RWPE1 (cell line): ENCODE measurements at regions not wholly inside any gene's neighbourhood (a gene's known extent, or its start where the extent isn't known, plus 50 kb on each side); places are given as distances from the start of the nearest gene placed in this dataset.
"Not testable (repeated sequence)": the region's sequence is repeated elsewhere in the genome, so short reads cannot be mapped to it uniquely, and the experiment has no call there.

Experiments used
- CTCF ChIA-PET: fragments of 350-600 bp; sonication (Branson Sonifier 250); formaldehyde crosslinking; extraction: SDS; loops from one replicate; lab custom pipeline; 2021; lab: Yijun Ruan, JAX
- POLR2A ChIA-PET: fragments of 400-600 bp; formaldehyde crosslinking; extraction: SDS; loops from one replicate; lab custom pipeline; 2020; ENCODE audit warnings: antibody characterized with exemption; ENCODE audit not compliant: low non-redundant PET; lab: Yijun Ruan, JAX
- DNase-seq: peaks from one replicate; pipeline ENCODE4 v3.0.0; 2012; ENCODE audit warnings: low spot score
- H3K27ac ChIP-seq: fragments of 450-650 bp; 2 replicates; pipeline ENCODE4 v1.5.1; 2017
- TF ChIP-seq, protein P1 (sequence below): fragments of 450-650 bp; conservative IDR thresholded peaks from 2 replicates; pipeline ENCODE4 v1.5.1; 2017; ENCODE audit warnings: low read depth, mild to moderate bottlenecking

DNA sequence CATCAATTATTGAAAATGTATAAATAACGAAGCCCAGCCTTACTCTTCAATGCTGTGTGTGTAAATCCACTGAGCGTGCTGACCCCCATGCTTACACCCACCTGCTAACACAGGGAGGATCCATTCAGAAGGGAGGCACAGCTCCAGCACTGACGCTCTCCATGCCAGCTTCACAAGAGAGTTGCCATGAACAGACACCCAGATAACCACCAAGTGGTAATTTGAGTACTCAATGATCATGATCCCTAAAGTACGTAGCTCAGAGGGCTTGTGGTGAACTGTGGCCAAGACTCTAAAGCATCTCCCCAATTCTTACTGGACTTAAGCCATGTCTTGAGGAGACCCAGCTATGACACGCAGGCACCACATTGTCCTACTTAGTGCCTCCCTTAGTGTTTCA lies 98.7 kb downstream of the IGLL1 start:
- TF ChIP-seq, protein P1, sequence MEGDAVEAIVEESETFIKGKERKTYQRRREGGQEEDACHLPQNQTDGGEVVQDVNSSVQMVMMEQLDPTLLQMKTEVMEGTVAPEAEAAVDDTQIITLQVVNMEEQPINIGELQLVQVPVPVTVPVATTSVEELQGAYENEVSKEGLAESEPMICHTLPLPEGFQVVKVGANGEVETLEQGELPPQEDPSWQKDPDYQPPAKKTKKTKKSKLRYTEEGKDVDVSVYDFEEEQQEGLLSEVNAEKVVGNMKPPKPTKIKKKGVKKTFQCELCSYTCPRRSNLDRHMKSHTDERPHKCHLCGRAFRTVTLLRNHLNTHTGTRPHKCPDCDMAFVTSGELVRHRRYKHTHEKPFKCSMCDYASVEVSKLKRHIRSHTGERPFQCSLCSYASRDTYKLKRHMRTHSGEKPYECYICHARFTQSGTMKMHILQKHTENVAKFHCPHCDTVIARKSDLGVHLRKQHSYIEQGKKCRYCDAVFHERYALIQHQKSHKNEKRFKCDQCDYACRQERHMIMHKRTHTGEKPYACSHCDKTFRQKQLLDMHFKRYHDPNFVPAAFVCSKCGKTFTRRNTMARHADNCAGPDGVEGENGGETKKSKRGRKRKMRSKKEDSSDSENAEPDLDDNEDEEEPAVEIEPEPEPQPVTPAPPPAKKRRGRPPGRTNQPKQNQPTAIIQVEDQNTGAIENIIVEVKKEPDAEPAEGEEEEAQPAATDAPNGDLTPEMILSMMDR: no peak
- ChIA-PET CTCF (no interaction called here), POLR2A (no interaction called here)
- H3K27ac ChIP-seq: no peak overlapping the region
- DNase-seq: no peak

DNA sequence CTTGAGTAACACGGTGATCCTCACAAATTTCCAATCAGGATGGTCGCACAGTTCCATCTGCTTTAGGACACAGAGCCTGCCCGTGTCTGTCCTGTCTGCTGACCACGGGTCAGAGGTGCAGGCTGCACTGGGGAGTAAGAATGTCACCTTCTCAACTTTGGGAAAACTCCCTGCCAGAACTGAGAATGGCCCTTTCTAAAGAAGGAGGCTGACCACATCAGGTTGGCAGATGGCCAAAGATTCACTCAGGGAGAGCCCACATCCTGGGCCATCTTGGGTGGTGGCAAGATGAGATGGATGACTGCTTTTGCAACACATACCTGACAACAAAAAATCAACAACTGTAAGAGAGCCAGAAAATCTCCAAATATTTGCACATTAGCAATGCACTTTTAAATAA lies 101.9 kb downstream of the IGLL1 start:
- DNase-seq: no peak
- ChIA-PET CTCF (no interaction called here), POLR2A (no interaction called here)
- TF ChIP-seq, protein P1: no peak
- no peak overlapping the region for H3K27ac ChIP-seq

DNA sequence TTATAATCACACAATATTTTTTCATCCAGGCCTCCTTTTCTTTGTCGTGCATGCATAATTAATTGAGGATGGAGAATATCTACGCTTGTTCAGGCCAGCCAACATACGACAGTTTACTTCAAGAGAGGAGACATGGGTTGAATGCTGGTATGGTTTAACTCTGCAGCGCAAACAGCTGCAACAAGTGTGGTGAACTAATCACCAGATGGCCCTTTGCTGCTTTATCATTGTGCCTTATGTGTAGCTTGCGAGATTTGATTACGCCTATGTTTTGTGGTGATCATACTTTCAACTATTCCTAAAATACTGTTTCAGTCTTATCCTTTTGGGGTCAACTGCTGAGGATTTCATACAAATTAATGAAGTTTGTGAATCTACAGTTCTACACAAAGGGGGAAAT lies 105.6 kb downstream of the IGLL1 start:
- H3K27ac ChIP-seq, POLR2A ChIA-PET, CTCF ChIA-PET, DNase-seq: not testable (repeated sequence)

DNA sequence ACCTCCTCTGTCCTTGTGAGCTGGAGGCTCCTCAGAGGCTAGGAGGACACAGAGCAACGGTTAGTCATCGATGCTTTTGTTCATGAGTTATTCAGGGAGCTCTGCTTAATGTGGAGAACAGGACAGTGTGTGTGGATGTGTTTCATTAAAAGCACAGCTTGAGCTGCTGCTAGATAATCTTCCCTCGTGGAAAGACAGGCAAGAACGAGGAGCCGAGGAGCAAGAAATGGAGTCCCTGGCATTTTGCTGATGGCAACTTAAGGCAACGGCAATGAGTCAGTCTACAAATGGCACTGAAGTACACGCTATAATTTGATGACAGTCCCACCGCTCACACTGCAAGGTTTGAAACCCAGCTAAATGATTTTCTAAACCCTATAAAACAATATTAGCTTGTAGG lies 106.2 kb downstream of the IGLL1 start:
- H3K27ac ChIP-seq: no peak overlapping the region
- ChIA-PET POLR2A (no interaction called here), CTCF (no interaction called here)
- TF ChIP-seq, protein P1: no peak
- DNase-seq: no peak

DNA sequence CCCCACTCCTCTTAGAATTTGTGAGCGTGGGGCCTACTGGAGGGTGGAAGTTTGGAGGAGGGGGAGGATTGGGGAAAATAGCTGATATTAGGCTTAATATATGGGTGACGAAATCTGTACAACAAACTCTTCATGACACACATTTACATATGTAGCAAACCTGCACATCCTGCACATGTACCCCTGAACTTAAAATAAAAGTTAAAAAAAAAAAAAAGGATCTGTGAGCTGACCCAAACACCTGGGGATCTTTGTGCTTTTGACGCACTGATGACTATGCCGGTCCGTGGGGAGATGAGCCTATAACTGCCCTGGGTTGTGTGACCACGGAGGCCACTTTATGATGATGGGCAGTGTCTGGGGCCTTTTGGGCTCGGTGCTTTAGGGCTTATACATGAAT lies 107.7 kb downstream of the IGLL1 start:
- H3K27ac ChIP-seq, CTCF ChIA-PET, DNase-seq, POLR2A ChIA-PET: not testable (repeated sequence)

DNA sequence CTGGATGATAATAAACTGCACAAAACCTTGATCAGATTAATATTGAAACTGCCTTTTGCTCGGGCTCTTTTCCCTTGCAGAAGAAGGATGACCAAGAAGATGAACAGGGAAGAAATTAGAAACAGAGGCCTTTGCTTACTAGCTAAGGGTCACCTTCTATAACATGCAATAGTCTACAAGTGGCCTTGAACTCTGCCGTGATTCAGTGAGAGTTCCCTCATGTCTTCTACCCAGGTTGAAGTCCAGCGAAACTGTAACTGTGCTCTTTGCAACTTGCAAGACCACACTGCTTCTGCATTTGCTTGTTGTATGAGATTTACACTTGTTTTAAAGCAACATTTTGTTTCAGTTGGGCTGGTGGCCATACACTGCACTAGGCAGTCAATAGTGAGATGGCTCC lies 108.4 kb downstream of the IGLL1 start:
- ChIA-PET CTCF (no interaction called here), POLR2A (no interaction called here)
- no peak for DNase-seq
- no peak overlapping the region for H3K27ac ChIP-seq
- TF ChIP-seq, protein P1: no peak

DNA sequence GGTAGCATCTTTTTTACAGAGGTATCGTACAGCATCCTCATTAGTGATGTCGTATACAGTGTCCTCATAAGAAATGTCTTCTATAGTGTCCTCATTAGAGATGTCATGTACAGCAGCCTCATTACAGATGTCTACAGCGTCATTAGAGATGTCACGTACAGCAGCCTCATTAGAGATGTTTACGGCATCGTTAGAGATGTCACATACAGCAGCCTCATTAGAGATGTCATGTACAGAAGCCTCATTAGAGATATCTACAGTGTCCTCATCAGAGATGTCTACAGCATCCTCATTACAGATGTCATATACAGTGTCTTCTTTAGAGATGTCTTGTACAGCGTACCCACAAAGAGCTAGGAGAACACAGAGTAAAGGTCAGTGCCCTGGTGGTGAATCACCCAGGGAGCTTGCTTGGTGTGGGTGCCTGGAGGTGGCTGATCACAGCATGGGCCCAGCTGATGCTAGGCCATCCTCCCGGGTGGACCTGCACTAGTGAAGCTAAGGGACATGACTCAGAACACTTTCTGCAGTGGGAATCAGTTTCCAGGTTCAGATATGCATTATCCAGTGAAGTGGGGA lies 109.2 kb downstream of the IGLL1 start:
- DNase-seq: no peak
- TF ChIP-seq, protein P1: no peak
- no peak overlapping the region for H3K27ac ChIP-seq
- POLR2A ChIA-PET: no interaction called here
- CTCF ChIA-PET: no interaction called here

DNA sequence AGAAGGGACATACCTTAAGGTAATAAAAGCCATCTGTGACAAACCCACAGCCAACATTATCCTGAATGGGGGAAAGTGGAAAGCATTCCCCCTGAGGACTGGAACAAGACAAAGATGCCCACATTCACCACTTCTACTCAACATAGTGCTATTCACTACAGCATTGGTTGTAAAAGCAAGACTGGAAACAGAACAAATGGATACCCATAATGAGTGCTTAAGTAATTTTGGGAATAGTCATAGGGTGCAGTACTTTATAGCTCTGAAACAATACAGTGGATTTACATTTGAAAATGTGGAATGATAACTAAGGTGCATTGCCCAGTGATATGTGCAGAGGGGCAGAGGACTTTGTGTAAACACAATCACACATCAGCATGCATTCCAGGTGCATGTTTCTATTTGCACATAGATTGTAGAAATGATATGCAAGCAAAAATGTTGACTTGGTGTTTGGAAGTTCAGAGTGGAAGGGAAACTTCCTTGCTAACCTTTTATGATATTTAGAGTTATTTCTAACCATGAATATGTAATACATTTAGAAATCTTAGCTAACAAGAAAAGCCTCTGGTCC lies 112.3 kb downstream of the IGLL1 start:
- no peak for DNase-seq
- POLR2A ChIA-PET: no interaction called here
- CTCF ChIA-PET: no interaction called here
- TF ChIP-seq, protein P1: no peak
- no peak overlapping the region for H3K27ac ChIP-seq
